ENCODE measurements at regions not wholly inside any gene's neighbourhood (a gene's known extent, or its start where the extent isn't known, plus 50 kb on each side); places are given as distances from the start of the nearest gene placed in this dataset.
"Not testable (repeated sequence)": the region's sequence is repeated elsewhere in the genome, so short reads cannot be mapped to it uniquely, and the experiment has no call there.

DNA sequence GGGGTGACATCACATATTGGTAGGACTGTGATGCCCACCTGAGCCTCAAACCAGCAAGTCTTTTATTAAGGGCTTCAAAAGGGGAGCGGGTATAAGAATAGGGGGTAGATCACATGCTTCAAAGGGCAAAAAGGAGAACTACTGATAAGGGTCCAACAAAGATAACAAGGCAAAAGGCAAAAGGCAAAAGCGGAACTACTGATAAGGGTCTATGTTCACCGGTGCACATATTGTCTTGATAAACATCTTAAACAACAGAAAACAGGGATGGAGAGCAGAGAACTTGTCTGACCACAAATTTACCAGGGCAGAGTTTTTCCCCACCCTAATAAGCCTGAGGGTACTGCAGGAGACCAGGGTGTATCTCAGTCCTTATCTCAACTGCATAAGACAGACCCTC is 110.7 kb downstream of the RBMX2 start:
- H3K36me3 Mint-ChIP-seq (ENCODE audit: low read depth); H4K20me1 ChIP-seq (replicated peaks; ENCODE audit: insufficient read depth); H2AFZ ChIP-seq; H3K36me3 ChIP-seq (ENCODE audit: insufficient read depth); H3K9me2 ChIP-seq (ENCODE audit: insufficient read depth); DNase-seq (ENCODE audit: low spot score); H3K9me3 Mint-ChIP-seq; H3K4me3 Mint-ChIP-seq; H3K79me2 ChIP-seq (replicated peaks; ENCODE audit: insufficient read depth); ATAC-seq; H3K27ac ChIP-seq (ENCODE audit: low read depth); H3F3A ChIP-seq (replicated peaks; ENCODE audit: low read depth); H3K4me2 ChIP-seq; H3K4me1 Mint-ChIP-seq; H3K27me3 Mint-ChIP-seq (ENCODE audit: insufficient read depth, low read depth, poor library complexity); H3K4me3 ChIP-seq; H3K27me3 ChIP-seq (ENCODE audit: insufficient read depth); H3K27ac Mint-ChIP-seq: not testable (repeated sequence)
- H3K4me1 ChIP-seq (ENCODE audit: insufficient read depth), result peaks cover 19% of the 10 kb centered on the region; the same call in 1 of the 2 replicates

- H3K9me2 ChIP-seq (ENCODE audit: insufficient read depth), result no peaks in the 10 kb centered on the region
- no peaks in the 10 kb centered on the region for H3K79me2 ChIP-seq (replicated peaks; ENCODE audit: insufficient read depth)
- ATAC-seq, result no peak
- H3K27me3 Mint-ChIP-seq (ENCODE audit: insufficient read depth, low read depth, poor library complexity), result peaks cover 2% of the 10 kb centered on the region
- no peak overlapping the region for H2AFZ ChIP-seq
- 0 out of 2 replicates have a peak, but pooled peaks cover 6% of the 10 kb centered on the region for H3K4me1 ChIP-seq (ENCODE audit: insufficient read depth)
- H3K36me3 ChIP-seq (ENCODE audit: insufficient read depth), result no peaks in the 10 kb centered on the region; the same call in 1 of the 2 replicates
- no peak overlapping the region for H3K4me2 ChIP-seq
- no peaks in the 10 kb centered on the region for H3K27me3 ChIP-seq (ENCODE audit: insufficient read depth)
- no peak overlapping the region for H3K27ac ChIP-seq (ENCODE audit: low read depth)
- no peak overlapping the region for H3K27ac Mint-ChIP-seq
- no peak overlapping the region for H3K4me3 Mint-ChIP-seq
- H3F3A ChIP-seq (replicated peaks; ENCODE audit: low read depth), result no peaks in the 10 kb centered on the region
- no peak for DNase-seq (ENCODE audit: low spot score)
- peaks cover 9% of the 10 kb centered on the region; the same call in 1 of the 3 replicates for H3K9me3 Mint-ChIP-seq
- peaks cover 7% of the 10 kb centered on the region for H3K4me1 Mint-ChIP-seq
- no peaks in the 10 kb centered on the region; the same call in 1 of the 3 replicates for H3K36me3 Mint-ChIP-seq (ENCODE audit: low read depth)
- no peaks in the 10 kb centered on the region for H4K20me1 ChIP-seq (replicated peaks; ENCODE audit: insufficient read depth)
- no peak overlapping the region for H3K4me3 ChIP-seq
- TF ChIP-seq EZH2phosphoT487 (IDR thresholded peaks at IDR 0.05; ENCODE audit: unreplicated experiment), result no peak
- TF ChIP-seq STAT1 (IDR thresholded peaks at IDR 0.05; ENCODE audit: unreplicated experiment), result no peak
- TF ChIP-seq POLR2AphosphoS5 (IDR thresholded peaks at IDR 0.05; ENCODE audit: low read depth), result no peak
- no peak for TF ChIP-seq ZNF331 (CRISPR knock-in tag; IDR thresholded peaks at IDR 0.05; ENCODE audit: low read depth)
- TF ChIP-seq, protein P1, sequence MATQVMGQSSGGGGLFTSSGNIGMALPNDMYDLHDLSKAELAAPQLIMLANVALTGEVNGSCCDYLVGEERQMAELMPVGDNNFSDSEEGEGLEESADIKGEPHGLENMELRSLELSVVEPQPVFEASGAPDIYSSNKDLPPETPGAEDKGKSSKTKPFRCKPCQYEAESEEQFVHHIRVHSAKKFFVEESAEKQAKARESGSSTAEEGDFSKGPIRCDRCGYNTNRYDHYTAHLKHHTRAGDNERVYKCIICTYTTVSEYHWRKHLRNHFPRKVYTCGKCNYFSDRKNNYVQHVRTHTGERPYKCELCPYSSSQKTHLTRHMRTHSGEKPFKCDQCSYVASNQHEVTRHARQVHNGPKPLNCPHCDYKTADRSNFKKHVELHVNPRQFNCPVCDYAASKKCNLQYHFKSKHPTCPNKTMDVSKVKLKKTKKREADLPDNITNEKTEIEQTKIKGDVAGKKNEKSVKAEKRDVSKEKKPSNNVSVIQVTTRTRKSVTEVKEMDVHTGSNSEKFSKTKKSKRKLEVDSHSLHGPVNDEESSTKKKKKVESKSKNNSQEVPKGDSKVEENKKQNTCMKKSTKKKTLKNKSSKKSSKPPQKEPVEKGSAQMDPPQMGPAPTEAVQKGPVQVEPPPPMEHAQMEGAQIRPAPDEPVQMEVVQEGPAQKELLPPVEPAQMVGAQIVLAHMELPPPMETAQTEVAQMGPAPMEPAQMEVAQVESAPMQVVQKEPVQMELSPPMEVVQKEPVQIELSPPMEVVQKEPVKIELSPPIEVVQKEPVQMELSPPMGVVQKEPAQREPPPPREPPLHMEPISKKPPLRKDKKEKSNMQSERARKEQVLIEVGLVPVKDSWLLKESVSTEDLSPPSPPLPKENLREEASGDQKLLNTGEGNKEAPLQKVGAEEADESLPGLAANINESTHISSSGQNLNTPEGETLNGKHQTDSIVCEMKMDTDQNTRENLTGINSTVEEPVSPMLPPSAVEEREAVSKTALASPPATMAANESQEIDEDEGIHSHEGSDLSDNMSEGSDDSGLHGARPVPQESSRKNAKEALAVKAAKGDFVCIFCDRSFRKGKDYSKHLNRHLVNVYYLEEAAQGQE (IDR thresholded peaks at IDR 0.05; ENCODE audit: unreplicated experiment), result no peak
- TF ChIP-seq ZNF114 (CRISPR knock-in tag; IDR thresholded peaks at IDR 0.05), result no peak
- no peak for TF ChIP-seq JUNB (IDR thresholded peaks at IDR 0.05; ENCODE audit: unreplicated experiment)
- TF ChIP-seq, protein P2, sequence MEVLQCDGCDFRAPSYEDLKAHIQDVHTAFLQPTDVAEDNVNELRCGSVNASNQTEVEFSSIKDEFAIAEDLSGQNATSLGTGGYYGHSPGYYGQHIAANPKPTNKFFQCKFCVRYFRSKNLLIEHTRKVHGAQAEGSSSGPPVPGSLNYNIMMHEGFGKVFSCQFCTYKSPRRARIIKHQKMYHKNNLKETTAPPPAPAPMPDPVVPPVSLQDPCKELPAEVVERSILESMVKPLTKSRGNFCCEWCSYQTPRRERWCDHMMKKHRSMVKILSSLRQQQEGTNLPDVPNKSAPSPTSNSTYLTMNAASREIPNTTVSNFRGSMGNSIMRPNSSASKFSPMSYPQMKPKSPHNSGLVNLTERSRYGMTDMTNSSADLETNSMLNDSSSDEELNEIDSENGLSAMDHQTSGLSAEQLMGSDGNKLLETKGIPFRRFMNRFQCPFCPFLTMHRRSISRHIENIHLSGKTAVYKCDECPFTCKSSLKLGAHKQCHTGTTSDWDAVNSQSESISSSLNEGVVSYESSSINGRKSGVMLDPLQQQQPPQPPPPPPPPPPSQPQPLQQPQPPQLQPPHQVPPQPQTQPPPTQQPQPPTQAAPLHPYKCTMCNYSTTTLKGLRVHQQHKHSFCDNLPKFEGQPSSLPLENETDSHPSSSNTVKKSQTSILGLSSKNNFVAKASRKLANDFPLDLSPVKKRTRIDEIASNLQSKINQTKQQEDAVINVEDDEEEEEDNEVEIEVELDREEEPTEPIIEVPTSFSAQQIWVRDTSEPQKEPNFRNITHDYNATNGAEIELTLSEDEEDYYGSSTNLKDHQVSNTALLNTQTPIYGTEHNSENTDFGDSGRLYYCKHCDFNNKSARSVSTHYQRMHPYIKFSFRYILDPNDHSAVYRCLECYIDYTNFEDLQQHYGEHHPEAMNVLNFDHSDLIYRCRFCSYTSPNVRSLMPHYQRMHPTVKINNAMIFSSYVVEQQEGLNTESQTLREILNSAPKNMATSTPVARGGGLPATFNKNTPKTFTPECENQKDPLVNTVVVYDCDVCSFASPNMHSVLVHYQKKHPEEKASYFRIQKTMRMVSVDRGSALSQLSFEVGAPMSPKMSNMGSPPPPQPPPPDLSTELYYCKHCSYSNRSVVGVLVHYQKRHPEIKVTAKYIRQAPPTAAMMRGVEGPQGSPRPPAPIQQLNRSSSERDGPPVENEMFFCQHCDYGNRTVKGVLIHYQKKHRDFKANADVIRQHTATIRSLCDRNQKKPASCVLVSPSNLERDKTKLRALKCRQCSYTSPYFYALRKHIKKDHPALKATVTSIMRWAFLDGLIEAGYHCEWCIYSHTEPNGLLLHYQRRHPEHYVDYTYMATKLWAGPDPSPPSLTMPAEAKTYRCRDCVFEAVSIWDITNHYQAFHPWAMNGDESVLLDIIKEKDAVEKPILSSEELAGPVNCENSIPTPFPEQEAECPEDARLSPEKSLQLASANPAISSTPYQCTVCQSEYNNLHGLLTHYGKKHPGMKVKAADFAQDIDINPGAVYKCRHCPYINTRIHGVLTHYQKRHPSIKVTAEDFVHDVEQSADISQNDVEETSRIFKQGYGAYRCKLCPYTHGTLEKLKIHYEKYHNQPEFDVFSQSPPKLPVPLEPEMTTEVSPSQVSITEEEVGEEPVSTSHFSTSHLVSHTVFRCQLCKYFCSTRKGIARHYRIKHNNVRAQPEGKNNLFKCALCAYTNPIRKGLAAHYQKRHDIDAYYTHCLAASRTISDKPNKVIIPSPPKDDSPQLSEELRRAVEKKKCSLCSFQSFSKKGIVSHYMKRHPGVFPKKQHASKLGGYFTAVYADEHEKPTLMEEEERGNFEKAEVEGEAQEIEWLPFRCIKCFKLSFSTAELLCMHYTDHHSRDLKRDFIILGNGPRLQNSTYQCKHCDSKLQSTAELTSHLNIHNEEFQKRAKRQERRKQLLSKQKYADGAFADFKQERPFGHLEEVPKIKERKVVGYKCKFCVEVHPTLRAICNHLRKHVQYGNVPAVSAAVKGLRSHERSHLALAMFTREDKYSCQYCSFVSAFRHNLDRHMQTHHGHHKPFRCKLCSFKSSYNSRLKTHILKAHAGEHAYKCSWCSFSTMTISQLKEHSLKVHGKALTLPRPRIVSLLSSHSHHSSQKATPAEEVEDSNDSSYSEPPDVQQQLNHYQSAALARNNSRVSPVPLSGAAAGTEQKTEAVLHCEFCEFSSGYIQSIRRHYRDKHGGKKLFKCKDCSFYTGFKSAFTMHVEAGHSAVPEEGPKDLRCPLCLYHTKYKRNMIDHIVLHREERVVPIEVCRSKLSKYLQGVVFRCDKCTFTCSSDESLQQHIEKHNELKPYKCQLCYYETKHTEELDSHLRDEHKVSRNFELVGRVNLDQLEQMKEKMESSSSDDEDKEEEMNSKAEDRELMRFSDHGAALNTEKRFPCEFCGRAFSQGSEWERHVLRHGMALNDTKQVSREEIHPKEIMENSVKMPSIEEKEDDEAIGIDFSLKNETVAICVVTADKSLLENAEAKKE (CRISPR knock-in tag; IDR thresholded peaks at IDR 0.05), result no peak
- no peak for TF ChIP-seq NANOG (IDR thresholded peaks at IDR 0.05; ENCODE audit: borderline replicate concordance)
- TF ChIP-seq CTCF (conservative IDR thresholded peaks at IDR 0.05; ENCODE audit: low read depth in 2 of 2), result no peak
- no peak for TF ChIP-seq CREB1 (CRISPR knock-in tag; IDR thresholded peaks at IDR 0.05; ENCODE audit: low read depth)
Measured at GRCh38 chrX:130516123-130516522, 114.3 kb downstream of the RBMX2 start.
